H9 (cell line): ENCODE measurements at regions not wholly inside any gene's neighbourhood (a gene's known extent, or its start where the extent isn't known, plus 50 kb on each side); places are given as distances from the start of the nearest gene placed in this dataset.

Experiments
- DNase-seq: peaks from one replicate; pipeline ENCODE4 v3.0.0-alpha.2; 2017
- H2AFZ ChIP-seq: one replicate; pipeline ENCODE4 v1.6.1; 2013; ENCODE audit warnings: mild to moderate bottlenecking, low read length, control low read depth, moderate library complexity
- H2AK5ac ChIP-seq: 2 replicates; pipeline ENCODE4 v1.6.1; 2013; ENCODE audit warnings: low read length, control low read depth, mixed read lengths; ENCODE audit not compliant: insufficient read length
- H2BK120ac ChIP-seq: one replicate; pipeline ENCODE4 v1.6.1; 2013; ENCODE audit warnings: low read depth, mild to moderate bottlenecking, low read length, control low read depth, inconsistent platforms; ENCODE audit not compliant: poor library complexity, severe bottlenecking
- H2BK12ac ChIP-seq: 2 replicates; pipeline ENCODE4 v1.6.1; 2013; ENCODE audit warnings: low read length, control low read depth, mixed read lengths, low read depth; ENCODE audit not compliant: insufficient read length
- H2BK15ac ChIP-seq: 2 replicates; pipeline ENCODE4 v1.6.1; 2013; ENCODE audit warnings: low read depth, low read length, control low read depth
- H2BK20ac ChIP-seq: one replicate; pipeline ENCODE4 v1.6.1; 2013; ENCODE audit warnings: low read depth, mild to moderate bottlenecking, low read length, control low read depth, inconsistent platforms; ENCODE audit not compliant: poor library complexity, severe bottlenecking
- H2BK5ac ChIP-seq: 2 replicates; pipeline ENCODE4 v1.6.1; 2013; ENCODE audit warnings: low read length, control low read depth, mixed read lengths; ENCODE audit not compliant: insufficient read length
- H3K14ac ChIP-seq: 2 replicates; pipeline ENCODE4 v1.6.1; 2013; ENCODE audit warnings: low read length, control low read depth; ENCODE audit not compliant: insufficient read depth
- H3K18ac ChIP-seq: 2 replicates; pipeline ENCODE4 v1.6.1; 2013; ENCODE audit warnings: low read depth, mild to moderate bottlenecking, mixed read lengths, low read length, control low read depth; ENCODE audit not compliant: insufficient read length
- H3K23ac ChIP-seq: 2 replicates; pipeline ENCODE4 v1.6.1; 2013; ENCODE audit warnings: low read length, control low read depth, mixed read lengths, low read depth; ENCODE audit not compliant: insufficient read length
- H3K23me2 ChIP-seq: 2 replicates; pipeline ENCODE4 v1.6.1; 2013; ENCODE audit warnings: low read depth, mild to moderate bottlenecking, mixed read lengths, low read length, control low read depth; ENCODE audit not compliant: insufficient read length, poor library complexity, severe bottlenecking
- H3K27ac ChIP-seq: 2 replicates; pipeline ENCODE4 v1.5.1; 2013; ENCODE audit warnings: low read length, control low read depth, mixed read lengths, low read depth; ENCODE audit not compliant: insufficient read length
- H3K27me3 ChIP-seq: 2 replicates; pipeline ENCODE4 v1.6.1; 2013; ENCODE audit warnings: low read length, control low read depth, inconsistent platforms; ENCODE audit not compliant: insufficient read depth
- H3K4ac ChIP-seq: 2 replicates; pipeline ENCODE4 v1.6.1; 2013; ENCODE audit warnings: low read depth, mild to moderate bottlenecking, control low read depth, inconsistent platforms, low read length, moderate library complexity
- H3K4me1 ChIP-seq: 2 replicates; pipeline ENCODE4 v1.6.1; 2013; ENCODE audit warnings: low read length, control low read depth, inconsistent platforms; ENCODE audit not compliant: insufficient read depth
- H3K4me2 ChIP-seq: 2 replicates; pipeline ENCODE4 v1.6.1; 2013; ENCODE audit warnings: low read length, control low read depth, mixed read lengths; ENCODE audit not compliant: insufficient read length, insufficient read depth
- H3K56ac ChIP-seq: 2 replicates; pipeline ENCODE4 v1.6.1; 2013; ENCODE audit warnings: low read depth, mild to moderate bottlenecking, mixed read lengths, low read length, control low read depth; ENCODE audit not compliant: insufficient read length
- H3K79me1 ChIP-seq: 2 replicates; pipeline ENCODE4 v1.6.1; 2013; ENCODE audit warnings: low read depth, mild to moderate bottlenecking, moderate library complexity, low read length, control low read depth, inconsistent platforms; ENCODE audit not compliant: insufficient read depth, poor library complexity, severe bottlenecking
- H3K79me2 ChIP-seq: 2 replicates; pipeline ENCODE4 v1.6.1; 2013; ENCODE audit warnings: low read length, control low read depth, inconsistent platforms; ENCODE audit not compliant: insufficient read depth
- H3K9ac ChIP-seq: 2 replicates; pipeline ENCODE4 v1.6.1; 2013; ENCODE audit warnings: low read length, control low read depth, mixed read lengths; ENCODE audit not compliant: insufficient read length; ENCODE audit errors: extremely low read depth
- H3K9me3 ChIP-seq: one replicate; pipeline ENCODE4 v1.6.1; 2013; ENCODE audit warnings: low read depth, low read length, inconsistent platforms; ENCODE audit not compliant: control insufficient read depth
- H3T11ph ChIP-seq: one replicate; pipeline ENCODE4 v1.6.1; 2013; ENCODE audit warnings: mild to moderate bottlenecking, low read length, control low read depth, inconsistent platforms
- H4K20me1 ChIP-seq: one replicate; pipeline ENCODE4 v1.6.1; 2013; ENCODE audit not compliant: control insufficient read depth, insufficient read length, insufficient read depth
- H4K5ac ChIP-seq: 2 replicates; pipeline ENCODE4 v1.6.1; 2013; ENCODE audit warnings: low read depth, mild to moderate bottlenecking, mixed read lengths, low read length, control low read depth; ENCODE audit not compliant: insufficient read length
- H4K8ac ChIP-seq: replicated peaks from 2 replicates; pipeline ENCODE4 v1.6.1; 2013; ENCODE audit warnings: low read length, control low read depth, mixed read lengths, low read depth; ENCODE audit not compliant: insufficient read length
- H4K91ac ChIP-seq: 2 replicates; pipeline ENCODE4 v1.6.1; 2013; ENCODE audit warnings: low read depth, mild to moderate bottlenecking, moderate library complexity, mixed read lengths, low read length, control low read depth; ENCODE audit not compliant: insufficient read length
- H3K27ac Mint-ChIP-seq, 3 experiments: 2 replicates in 2 of 3; 3 replicates in 1 of 3; pipeline ENCODE4 v1.8.0; 2020 to 2021; ENCODE audit warnings: mixed read lengths in 3 of 3, mild to moderate bottlenecking in 1 of 3, moderate library complexity in 1 of 3
- H3K27me3 Mint-ChIP-seq: 2 replicates; pipeline ENCODE4 v1.8.0; 2021; ENCODE audit warnings: low read depth, mild to moderate bottlenecking, moderate library complexity, mixed read lengths
- H3K36me3 Mint-ChIP-seq, 3 experiments: 2 replicates in 2 of 3; 3 replicates in 1 of 3; pipeline ENCODE4 v1.8.0; 2020 to 2021; ENCODE audit warnings: low read depth in 3 of 3, mixed read lengths in 3 of 3; ENCODE audit not compliant: insufficient read depth in 1 of 3
- H3K4me1 Mint-ChIP-seq, 2 experiments: 2 replicates each; pipeline ENCODE4 v1.8.0; 2020; ENCODE audit warnings: mixed read lengths in 2 of 2
- H3K4me3 Mint-ChIP-seq, 2 experiments: 2 replicates in 1 of 2; 3 replicates in 1 of 2; pipeline ENCODE4 v1.8.0; 2020 to 2021; ENCODE audit warnings: mild to moderate bottlenecking in 2 of 2, mixed read lengths in 2 of 2, moderate library complexity in 1 of 2
- H3K9me3 Mint-ChIP-seq, 2 experiments: 2 replicates in 1 of 2; 3 replicates in 1 of 2; pipeline ENCODE4 v1.8.0; 2020; ENCODE audit warnings: mild to moderate bottlenecking in 2 of 2, mixed read lengths in 2 of 2, moderate library complexity in 1 of 2
- WGBS: extraction: QIAGEN DNeasy Blood & Tissue Kit; methylation state at CpG from one replicate; pipeline ENCODE4 v1.1.7; 2013; ENCODE audit warnings: missing lambda C conversion rate, low lambda C conversion rate, mixed read lengths; ENCODE audit not compliant: insufficient read length; ENCODE audit errors: extremely low coverage; 5-methylcytosine and 5-hydroxymethylcytosine counted together
- TF ChIP-seq, protein P1 (sequence below): fragments of 200-600 bp; sonication (generic); conservative IDR thresholded peaks from 3 replicates; pipeline ENCODE4 v1.8.0; 2021; ENCODE audit warnings: antibody characterized with exemption, mild to moderate bottlenecking

DNA sequence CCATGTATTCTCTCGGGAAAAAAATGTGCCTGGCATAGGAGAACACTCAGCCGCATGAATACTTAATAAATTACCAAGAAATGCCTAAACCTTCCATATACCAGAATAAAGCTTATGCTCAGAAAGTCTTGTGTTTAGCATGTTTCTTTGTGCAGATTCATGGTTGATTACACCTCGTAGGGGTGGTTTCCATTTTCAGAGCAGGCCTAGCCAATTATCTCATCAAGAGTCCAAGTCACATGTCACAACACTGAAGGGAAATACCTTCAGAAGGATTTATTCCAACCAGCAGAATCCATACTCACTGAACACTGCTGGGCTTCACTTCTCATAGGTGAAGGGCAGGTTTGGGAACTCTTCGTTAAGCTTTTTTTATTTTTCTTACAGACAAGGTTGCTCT, 539.7 kb downstream of the PLXDC2 start:
- Histone ChIP-seq H3K14ac (no peak overlapping the region), H3K9ac (no peak overlapping the region), H3K56ac (no peak overlapping the region), H3K9me3 (peaks cover 6% of the 10 kb centered on the region), H4K8ac (no peak overlapping the region), H2BK120ac (no peak overlapping the region), H4K20me1 (no peaks in the 10 kb centered on the region), H3K4me2 (no peak overlapping the region), H2BK15ac (no peak overlapping the region), H3K23ac (no peak overlapping the region), H2BK20ac (no peak overlapping the region), H3T11ph (no peak overlapping the region), H3K79me2 (no peaks in the 10 kb centered on the region), H2AK5ac (no peak overlapping the region), H4K5ac (no peak overlapping the region), H3K18ac (no peak overlapping the region), H2BK12ac (no peak overlapping the region), H3K23me2 (no peaks in the 10 kb centered on the region), H3K27ac (no peak overlapping the region), H3K79me1 (no peaks in the 10 kb centered on the region), H2AFZ (no peak overlapping the region), H3K27me3 (no peaks in the 10 kb centered on the region), H4K91ac (no peak overlapping the region), H3K4me1 (no peaks in the 10 kb centered on the region), H3K4ac (no peak overlapping the region), H2BK5ac (no peak overlapping the region)
- no peak for DNase-seq
- H3K27ac Mint-ChIP-seq = no peak overlapping the region
- H3K4me1 Mint-ChIP-seq = no peaks in the 10 kb centered on the region
- no CpG with 5 or more reads among the region's 4 CpGs for WGBS
- no peaks in the 10 kb centered on the region for H3K27me3 Mint-ChIP-seq
- TF ChIP-seq, protein P1, sequence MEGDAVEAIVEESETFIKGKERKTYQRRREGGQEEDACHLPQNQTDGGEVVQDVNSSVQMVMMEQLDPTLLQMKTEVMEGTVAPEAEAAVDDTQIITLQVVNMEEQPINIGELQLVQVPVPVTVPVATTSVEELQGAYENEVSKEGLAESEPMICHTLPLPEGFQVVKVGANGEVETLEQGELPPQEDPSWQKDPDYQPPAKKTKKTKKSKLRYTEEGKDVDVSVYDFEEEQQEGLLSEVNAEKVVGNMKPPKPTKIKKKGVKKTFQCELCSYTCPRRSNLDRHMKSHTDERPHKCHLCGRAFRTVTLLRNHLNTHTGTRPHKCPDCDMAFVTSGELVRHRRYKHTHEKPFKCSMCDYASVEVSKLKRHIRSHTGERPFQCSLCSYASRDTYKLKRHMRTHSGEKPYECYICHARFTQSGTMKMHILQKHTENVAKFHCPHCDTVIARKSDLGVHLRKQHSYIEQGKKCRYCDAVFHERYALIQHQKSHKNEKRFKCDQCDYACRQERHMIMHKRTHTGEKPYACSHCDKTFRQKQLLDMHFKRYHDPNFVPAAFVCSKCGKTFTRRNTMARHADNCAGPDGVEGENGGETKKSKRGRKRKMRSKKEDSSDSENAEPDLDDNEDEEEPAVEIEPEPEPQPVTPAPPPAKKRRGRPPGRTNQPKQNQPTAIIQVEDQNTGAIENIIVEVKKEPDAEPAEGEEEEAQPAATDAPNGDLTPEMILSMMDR = no peak
- peaks cover 0 to 4% (median 2%) of the 10 kb centered on the region in 3 experiments; a peak in 3 of 7 replicates for H3K36me3 Mint-ChIP-seq
- peaks cover 6 to 8% of the 10 kb centered on the region in 2 experiments; a peak in 4 of 5 replicates for H3K9me3 Mint-ChIP-seq
- no peak overlapping the region for H3K4me3 Mint-ChIP-seq
